GM19468 (cell line): ENCODE measurements at regions not wholly inside any gene's neighbourhood (a gene's known extent, or its start where the extent isn't known, plus 50 kb on each side); places are given as distances from the start of the nearest gene placed in this dataset.
"Not testable (repeated sequence)": the region's sequence is repeated elsewhere in the genome, so short reads cannot be mapped to it uniquely, and the experiment has no call there.

ENCODE experiments used
- ATAC-seq: cut with Tn5 transposase; IDR thresholded peaks from one replicate; pipeline ENCODE4 v1.9.1; 2021; ENCODE audit warnings: mild to moderate bottlenecking, moderate library complexity, moderate number of reproducible peaks; ENCODE audit not compliant: unreplicated experiment; ENCODE audit errors: extremely low read depth

GRCh38 chr6:74273541-74273940 is 577.5 kb downstream of the CD109 start:
- no peak for ATAC-seq

DNA sequence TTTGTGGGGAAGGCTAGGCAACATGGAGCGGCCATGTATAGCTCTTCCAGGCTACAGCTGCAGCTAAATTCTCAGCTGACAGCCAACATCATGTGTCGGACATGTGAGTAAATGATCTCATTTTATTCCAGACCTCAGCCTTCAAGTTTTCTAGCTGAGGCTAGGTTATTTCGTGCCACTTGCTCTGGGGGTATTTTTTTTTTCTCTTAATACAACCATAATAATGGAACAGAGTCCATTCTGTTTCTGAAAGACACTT is 573.5 kb downstream of the CD109 start:
- no peak for ATAC-seq

GRCh38 chr6:74268815-74269599 is 573.0 kb downstream of the CD109 start:
- no peak for ATAC-seq

DNA sequence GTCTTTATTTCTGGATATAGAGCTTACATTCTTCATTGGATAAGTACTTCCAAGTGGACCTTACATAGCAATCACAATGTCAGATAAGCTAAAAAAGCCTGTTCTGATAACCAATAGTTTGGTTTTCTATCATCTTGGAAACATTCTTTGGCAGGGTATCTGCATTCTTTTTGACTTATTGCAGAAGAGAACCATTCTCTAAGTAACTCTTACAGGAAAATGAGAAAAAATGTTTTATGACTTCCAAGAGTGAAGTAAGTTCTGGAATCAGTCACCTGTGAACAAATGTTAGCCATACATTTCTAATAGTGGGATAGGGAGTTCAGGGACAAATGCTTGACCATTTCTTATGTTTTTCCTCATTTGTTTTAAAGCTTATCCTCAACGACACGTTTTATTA is 564.0 kb downstream of the CD109 start:
- no peak for ATAC-seq

DNA sequence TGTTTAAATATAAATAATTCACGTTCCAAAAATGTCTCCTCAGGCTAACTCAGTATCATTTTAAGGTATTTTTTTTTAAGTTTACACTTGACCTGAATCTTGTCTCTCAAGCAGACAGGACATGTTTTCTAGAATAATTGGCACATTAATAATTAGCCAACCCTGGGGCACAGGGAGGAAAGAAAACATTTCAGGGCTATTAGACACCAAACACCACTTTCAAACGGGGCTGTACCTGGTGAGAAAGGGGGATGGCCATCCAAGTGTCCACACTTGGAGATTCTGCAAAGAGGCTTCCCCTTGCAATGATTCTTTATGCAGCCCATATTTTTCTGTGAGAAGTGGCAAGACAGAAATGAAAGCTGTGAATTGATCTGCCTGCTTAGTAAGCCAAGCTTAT is 560.8 kb downstream of the CD109 start:
- ATAC-seq = no peak

DNA sequence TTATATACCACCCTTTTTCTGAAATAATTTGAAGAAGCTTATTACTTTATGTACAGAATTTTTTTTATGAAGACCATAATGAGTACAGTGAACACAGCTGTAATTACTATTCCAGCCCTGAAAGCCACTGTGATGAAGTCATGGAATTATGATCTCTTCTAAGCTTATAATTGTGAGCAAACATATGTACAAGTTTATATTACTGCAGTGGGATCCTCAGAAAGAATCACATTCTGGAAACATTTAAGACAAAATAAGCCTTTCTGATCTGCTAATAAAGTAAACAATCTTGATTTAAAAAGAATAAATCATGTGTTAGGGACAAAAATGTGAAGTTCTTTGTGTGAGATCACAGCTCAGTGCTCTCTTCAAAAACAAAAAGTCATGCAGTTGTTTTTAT is 560.4 kb downstream of the CD109 start:
- no peak for ATAC-seq

GRCh38 chr6:74255007-74255406 is 559.0 kb downstream of the CD109 start:
- not testable (repeated sequence) for ATAC-seq

GRCh38 chr6:74254147-74254546 is 558.1 kb downstream of the CD109 start:
- ATAC-seq = not testable (repeated sequence)

GRCh38 chr6:74253261-74253660 is 557.3 kb downstream of the CD109 start:
- ATAC-seq = no peak

- no peak for ATAC-seq
Observed at GRCh38 chr6:74250161-74250818, 554.3 kb downstream of the CD109 start.

- peak; percentile 58 for ATAC-seq
Observed at GRCh38 chr6:74249658-74250057, 553.7 kb downstream of the CD109 start.

DNA sequence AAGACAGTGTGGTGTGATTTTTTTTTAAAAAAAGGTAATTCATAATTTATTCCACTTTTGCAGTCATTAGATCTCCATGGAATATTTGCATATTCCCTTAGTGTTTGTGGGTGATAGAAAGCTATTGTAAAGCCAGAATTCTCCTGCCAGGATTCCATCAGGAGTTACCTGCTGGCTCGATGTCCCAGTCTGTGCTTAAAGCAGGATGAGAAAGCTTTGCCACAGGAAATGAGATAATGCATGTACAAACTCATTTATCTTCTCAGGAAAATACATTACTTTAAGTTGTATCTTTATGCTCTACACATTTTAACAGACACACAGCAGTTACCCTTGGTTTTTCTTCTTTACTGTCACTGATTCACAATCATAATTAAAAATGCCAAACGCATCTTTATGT is 553.0 kb downstream of the CD109 start:
- no peak for ATAC-seq

DNA sequence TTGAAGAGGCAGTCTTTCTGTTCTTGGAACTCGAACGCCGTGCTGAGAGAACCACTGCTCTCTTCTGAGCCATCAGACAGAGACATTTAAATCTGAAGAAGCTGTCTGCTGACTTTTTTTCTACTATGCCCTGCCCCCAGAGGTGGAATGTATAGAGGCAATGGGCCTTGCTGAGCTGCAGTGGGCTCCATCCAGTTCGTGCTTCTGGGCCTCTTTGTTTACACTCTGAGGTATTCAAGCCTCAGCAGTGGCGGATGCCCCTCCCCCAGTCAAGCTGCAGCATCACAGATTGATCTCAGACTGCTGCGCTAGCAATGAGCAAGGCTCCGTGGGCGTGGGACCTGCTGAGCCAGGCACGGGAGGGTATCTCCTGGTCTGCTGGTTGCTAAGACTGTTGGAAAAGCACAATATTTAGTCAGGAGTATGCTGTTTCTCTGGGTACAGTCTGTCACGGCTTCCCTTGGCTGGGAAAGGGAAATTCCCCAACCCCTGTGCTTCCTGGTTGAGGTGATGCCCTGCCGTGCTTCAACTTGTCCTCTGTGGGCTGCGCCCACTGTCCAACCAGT is 526.8 kb downstream of the CD109 start:
- ATAC-seq = no peak

DNA sequence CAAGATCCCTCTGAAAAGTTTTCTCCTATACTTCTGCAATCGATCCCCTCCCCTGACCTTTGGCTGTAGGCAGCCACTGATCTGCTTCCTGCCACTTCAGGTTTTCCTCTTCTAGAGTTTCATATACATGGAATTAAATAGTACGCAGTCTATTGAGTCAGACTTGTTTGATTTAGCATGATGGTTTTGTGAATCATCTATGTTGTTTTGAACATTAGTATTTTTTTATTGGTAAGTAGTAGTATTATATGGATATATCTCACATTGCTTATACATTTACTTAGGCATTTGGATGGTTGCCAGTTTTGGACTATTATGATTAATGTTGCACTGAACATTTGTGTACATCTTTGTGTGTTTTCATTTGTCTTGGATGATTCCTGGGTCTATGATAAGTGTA is 518.0 kb downstream of the CD109 start:
- ATAC-seq = no peak

- ATAC-seq = no peak
Observed at GRCh38 chr6:74208239-74208638, 512.2 kb downstream of the CD109 start.

- ATAC-seq = no peak
Observed at GRCh38 chr6:74199215-74199915, 503.4 kb downstream of the CD109 start.

- no peak for ATAC-seq
Observed at GRCh38 chr6:74197310-74197709, 501.3 kb downstream of the CD109 start.

DNA sequence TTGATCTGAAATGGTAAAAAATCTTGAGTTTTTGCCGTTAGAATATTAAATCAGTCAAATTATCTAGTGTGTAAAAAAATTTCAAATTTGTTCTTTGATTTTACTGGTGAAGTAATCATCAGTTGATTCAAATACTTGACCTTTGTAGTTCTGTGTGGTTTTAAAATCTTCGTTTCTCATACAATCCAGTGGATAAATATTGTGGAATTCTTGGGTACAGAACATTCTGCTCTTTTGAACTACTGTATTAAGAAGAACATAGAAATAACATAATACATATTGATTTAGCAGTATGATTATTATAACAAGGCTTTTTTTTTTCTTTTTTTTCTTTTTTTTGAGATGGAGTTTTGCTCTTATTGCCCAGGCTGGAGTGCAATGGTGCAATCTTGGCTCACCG is 491.8 kb downstream of the CD109 start:
- ATAC-seq = no peak

DNA sequence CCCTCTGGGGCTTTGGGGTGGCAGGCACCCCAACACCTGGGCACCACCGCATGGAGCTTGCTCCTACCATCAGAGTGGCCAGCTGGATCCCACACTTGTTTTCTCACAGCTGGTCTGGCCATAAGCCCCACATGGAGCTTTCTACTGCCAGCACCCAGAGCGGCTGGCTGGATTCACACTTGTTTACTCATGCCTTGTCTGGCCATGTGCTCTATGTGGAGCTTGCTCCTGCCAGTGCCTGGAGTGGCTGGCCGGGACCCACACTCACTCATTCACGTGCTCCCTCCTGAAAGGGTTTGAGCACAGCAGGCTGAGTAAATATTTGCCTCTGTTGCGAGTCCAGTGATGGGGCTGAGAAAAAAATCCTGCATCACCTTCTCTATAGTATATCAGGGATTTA is 487.0 kb downstream of the CD109 start:
- ATAC-seq = no peak

GRCh38 chr6:74181471-74181870 is 485.5 kb downstream of the CD109 start:
- no peak for ATAC-seq

- no peak for ATAC-seq
Observed at GRCh38 chr6:74177506-74177905, 481.5 kb downstream of the CD109 start.
